Left colon (tissue), 2 donors: ENCODE measurements at regions not wholly inside any gene's neighbourhood (a gene's known extent, or its start where the extent isn't known, plus 50 kb on each side); places are given as distances from the start of the nearest gene placed in this dataset.

ENCODE experiments used
- ATAC-seq: fragments of 200-7000 bp; cut with Tn5 transposase; one replicate; pipeline ENCODE4 v1.9.1; 2020; ENCODE audit warnings: mild to moderate bottlenecking, moderate library complexity
- DNase-seq, 2 donors: peaks; one replicate each; pipeline ENCODE4 v3.0.0-alpha.2; 2020
- intact Hi-C, 2 donors: fragments of 100-400 bp; cut with DNase I in 1 of 2; cut with micrococcal nuclease in 1 of 2; formaldehyde crosslinking; loops; one replicate each; pipeline versions ENCODE4 v1.11.2 to v1.14.0; 2022; cut with DNase I, micrococcal nuclease
- donor health status: DM: no; HTN: no; CAD: no.
- donor health status: DM: yes; HTN: yes; CAD: no.

- DNase-seq (no peak), ATAC-seq (peak; percentile 11)
- intact Hi-C loops, result no loop called here
These were observed 58.4 kb upstream of the PCGF5 start for GRCh38 chr10:91162050-91162494.

- ATAC-seq, result peak; percentile 71
- DNase-seq, result peak; percentile 80 to 81
- intact Hi-C loops, result no loop called here
These were observed 57.8 kb upstream of the PCGF5 start for GRCh38 chr10:91162495-91163268.

GRCh38 chr10:91163269-91163868 is 57.1 kb upstream of the PCGF5 start:
- intact Hi-C loops, result no loop called here
- DNase-seq (peak; percentile 53 to 72), ATAC-seq (peak; percentile 55)

- ATAC-seq (peak; percentile 72), DNase-seq (peak; percentile 70 to 79)
- intact Hi-C loops, result no loop called here
These were observed 56.5 kb upstream of the PCGF5 start for GRCh38 chr10:91163869-91164474.

- ATAC-seq, result no peak
- no peak for DNase-seq
- intact Hi-C loops, result no loop called here
These were observed 55.9 kb upstream of the PCGF5 start for GRCh38 chr10:91164520-91165065.

- intact Hi-C loops, result no loop called here
- no peak for DNase-seq
- no peak for ATAC-seq
These were observed 53.1 kb upstream of the PCGF5 start for GRCh38 chr10:91167406-91167805.

GRCh38 chr10:91170418-91170817 is 50.0 kb upstream of the PCGF5 start:
- no peak for DNase-seq
- intact Hi-C loops, result no loop called here
- no peak for ATAC-seq
